ENCODE measurements at regions not wholly inside any gene's neighbourhood (a gene's known extent, or its start where the extent isn't known, plus 50 kb on each side); places are given as distances from the start of the nearest gene placed in this dataset.

GRCh38 chr11:70650075-70650909 is 252.0 kb downstream of the CTTN start:
- no peak for TF ChIP-seq CTCF (IDR thresholded peaks at IDR 0.05; ENCODE audit: poor library complexity)
- TF ChIP-seq EZH2 (IDR thresholded peaks at IDR 0.05; ENCODE audit: borderline replicate concordance): no peak
